Inflammatory macrophage treated with lipopolysaccharide for 4 hours (primary cell): ENCODE measurements at regions not wholly inside any gene's neighbourhood (a gene's known extent, or its start where the extent isn't known, plus 50 kb on each side); places are given as distances from the start of the nearest gene placed in this dataset.
"Not testable (repeated sequence)": the region's sequence is repeated elsewhere in the genome, so short reads cannot be mapped to it uniquely, and the experiment has no call there.

Source experiments
- DNase-seq: peaks from one replicate; pipeline ENCODE4 v3.0.0-alpha.2; 2020

DNA sequence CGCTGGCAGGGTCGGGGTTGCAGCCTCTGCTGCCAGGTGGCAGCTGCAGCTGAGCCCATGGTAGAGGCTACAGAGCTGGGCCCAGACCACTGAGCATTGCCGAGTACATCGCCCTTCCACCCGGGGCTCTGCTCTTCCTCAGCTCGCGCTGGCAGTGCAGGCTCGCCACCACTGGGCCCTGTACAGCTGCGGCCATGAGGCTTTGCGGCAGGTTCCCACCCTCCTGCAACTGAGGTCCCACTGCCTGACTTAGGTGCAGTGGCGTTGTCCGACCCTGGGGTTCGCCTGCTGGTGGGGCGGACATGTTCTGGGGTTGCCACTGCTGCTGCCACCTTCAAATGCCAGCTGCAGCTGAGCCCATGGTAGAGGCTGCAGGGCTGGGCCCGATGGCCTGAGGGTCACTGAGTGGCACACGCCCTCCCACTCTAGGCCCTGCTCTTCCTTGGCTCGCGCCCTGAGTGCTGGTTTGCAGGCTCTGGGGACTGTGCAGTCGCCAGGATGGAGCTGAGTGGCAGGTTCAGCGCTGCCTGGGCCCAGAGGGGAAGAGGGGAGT lies 359.8 kb downstream of the FOXD4L6 start:
- DNase-seq = not testable (repeated sequence)

DNA sequence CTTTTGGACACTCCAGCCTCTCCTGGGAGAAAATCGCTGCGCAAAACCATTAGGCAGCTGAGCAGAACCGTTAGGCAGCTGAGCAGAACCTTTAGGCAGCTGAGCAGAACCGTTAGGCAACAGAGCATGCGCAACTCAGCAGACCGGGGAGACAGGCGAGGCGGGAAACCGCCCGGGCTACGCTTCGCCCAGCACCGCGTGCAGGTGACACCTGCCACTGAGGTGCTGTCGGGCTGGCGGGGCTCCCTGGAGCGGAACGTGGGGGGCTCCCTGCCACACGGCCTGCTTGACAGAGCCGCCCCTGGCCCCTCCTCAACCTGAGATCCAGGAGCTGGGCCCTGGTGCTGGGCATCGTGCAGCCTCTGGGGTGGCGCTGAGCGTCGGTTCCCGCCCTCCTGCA lies 360.3 kb downstream of the FOXD4L6 start:
- not testable (repeated sequence) for DNase-seq

DNA sequence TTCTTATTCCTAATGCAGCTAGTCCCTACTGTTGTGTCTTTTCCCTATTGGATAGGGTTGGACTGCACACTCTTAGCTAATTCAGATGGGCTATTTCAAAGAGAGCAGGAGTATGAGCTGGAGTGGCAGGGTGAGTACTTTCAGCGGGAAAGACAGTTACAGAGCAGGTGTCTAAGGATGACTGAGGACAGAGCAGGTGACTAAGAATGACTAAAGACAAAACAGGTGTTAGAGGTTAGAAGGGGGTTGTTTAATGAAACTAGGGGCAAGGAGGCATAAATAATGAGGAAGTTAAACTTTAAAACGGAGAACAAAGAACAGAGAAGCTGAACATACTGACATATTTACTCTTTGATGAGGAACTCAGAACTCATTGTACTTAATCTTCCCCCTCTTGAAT lies 373.5 kb downstream of the FOXD4L6 start:
- not testable (repeated sequence) for DNase-seq

DNA sequence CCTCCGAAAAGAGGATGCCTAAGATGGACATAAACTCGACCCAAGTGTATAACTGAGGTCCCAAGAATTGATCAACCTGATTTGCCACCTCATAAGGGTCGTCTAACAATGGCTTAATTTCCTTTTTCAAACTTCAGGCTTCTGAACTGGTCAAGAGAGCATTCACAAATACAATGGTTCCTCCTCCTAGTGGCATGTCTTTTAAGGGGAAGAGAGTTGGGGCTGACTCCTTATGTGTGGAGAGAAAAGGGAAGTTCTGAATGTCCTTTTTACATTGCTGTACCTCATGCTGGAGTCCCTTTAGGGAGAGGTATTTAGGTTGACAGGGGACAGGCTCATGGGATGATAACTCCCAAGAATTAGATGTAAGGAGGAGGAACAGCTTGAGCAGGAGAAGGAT lies 375.2 kb downstream of the FOXD4L6 start:
- peak; percentile 0 for DNase-seq

DNA sequence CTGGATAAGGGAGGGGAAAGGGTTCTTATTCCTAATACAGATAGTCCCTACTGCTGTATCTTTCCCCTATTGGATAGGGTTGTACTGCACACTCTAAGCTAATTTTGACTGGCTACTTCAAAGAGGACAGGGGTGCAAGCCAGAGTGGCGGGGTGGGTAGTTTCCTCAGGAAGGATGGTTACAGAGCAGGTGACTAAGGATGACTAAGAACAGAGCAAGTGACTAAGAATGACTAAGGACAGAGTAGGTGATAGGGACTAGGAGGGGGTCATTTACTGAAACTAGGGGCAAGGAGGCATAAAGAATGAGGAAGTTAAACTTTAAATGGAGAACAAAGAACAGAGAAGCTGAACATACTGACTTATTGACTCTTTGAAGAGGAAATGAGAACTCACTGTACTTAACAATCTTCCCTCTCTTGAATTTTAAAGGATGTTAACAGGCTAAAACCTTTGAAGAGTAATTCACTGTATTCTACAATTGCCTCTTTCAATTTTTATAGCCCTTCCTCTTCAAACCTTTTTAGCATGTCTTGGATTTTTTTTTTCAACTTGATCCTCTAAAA lies 381.5 kb downstream of the FOXD4L6 start:
- not testable (repeated sequence) for DNase-seq
